SK-N-SH (cell line): ENCODE measurements at regions not wholly inside any gene's neighbourhood (a gene's known extent, or its start where the extent isn't known, plus 50 kb on each side); places are given as distances from the start of the nearest gene placed in this dataset.

Source experiments
- CHD2 ChIP-seq: fragments of 150-350 bp; IDR thresholded peaks from 2 replicates; pipeline ENCODE4 v1.6.1; 2018; ENCODE audit warnings: low read length; ENCODE audit not compliant: partially characterized antibody
- EZH2phosphoT487 ChIP-seq: fragments of 200-600 bp; sonication (generic); IDR thresholded peaks from 2 replicates; pipeline ENCODE4 v1.6.1; 2017; ENCODE audit warnings: low read depth, mixed run types, mild to moderate bottlenecking, antibody characterized with exemption, moderate library complexity, borderline replicate concordance
- JUND ChIP-seq: IDR thresholded peaks from 2 replicates; pipeline ENCODE4 v1.4.0; 2012
- MAX ChIP-seq: IDR thresholded peaks from 2 replicates; pipeline ENCODE4 v1.4.0; 2012; ENCODE audit warnings: low read depth
- PBX3 ChIP-seq: IDR thresholded peaks from 2 replicates; pipeline ENCODE4; 2012
- POLR2AphosphoS5 ChIP-seq: IDR thresholded peaks from 2 replicates; pipeline ENCODE4 v1.6.1; 2012; ENCODE audit warnings: low read depth, low read length
- TAF1 ChIP-seq: IDR thresholded peaks from 2 replicates; pipeline ENCODE4 v1.6.1; 2012; ENCODE audit warnings: low read depth, mild to moderate bottlenecking, low read length, moderate library complexity, borderline replicate concordance
- USF1 ChIP-seq: IDR thresholded peaks from 2 replicates; pipeline ENCODE4 v1.4.0; 2012; ENCODE audit warnings: low read depth, borderline replicate concordance
- TF ChIP-seq, protein P1 (sequence below): fragments of 200-600 bp; sonication (generic); IDR thresholded peaks from 2 replicates; pipeline ENCODE4 v1.6.1; 2017; ENCODE audit warnings: antibody characterized with exemption, mild to moderate bottlenecking, moderate library complexity
- TF ChIP-seq, protein P2 (sequence below): IDR thresholded peaks from 2 replicates; pipeline ENCODE4 v1.6.1; 2012; ENCODE audit warnings: mild to moderate bottlenecking, low read depth, low read length, moderate library complexity

GRCh38 chr4:155140889-155141288 is 67.5 kb upstream of the NPY2R start:
- TF ChIP-seq, protein P1, sequence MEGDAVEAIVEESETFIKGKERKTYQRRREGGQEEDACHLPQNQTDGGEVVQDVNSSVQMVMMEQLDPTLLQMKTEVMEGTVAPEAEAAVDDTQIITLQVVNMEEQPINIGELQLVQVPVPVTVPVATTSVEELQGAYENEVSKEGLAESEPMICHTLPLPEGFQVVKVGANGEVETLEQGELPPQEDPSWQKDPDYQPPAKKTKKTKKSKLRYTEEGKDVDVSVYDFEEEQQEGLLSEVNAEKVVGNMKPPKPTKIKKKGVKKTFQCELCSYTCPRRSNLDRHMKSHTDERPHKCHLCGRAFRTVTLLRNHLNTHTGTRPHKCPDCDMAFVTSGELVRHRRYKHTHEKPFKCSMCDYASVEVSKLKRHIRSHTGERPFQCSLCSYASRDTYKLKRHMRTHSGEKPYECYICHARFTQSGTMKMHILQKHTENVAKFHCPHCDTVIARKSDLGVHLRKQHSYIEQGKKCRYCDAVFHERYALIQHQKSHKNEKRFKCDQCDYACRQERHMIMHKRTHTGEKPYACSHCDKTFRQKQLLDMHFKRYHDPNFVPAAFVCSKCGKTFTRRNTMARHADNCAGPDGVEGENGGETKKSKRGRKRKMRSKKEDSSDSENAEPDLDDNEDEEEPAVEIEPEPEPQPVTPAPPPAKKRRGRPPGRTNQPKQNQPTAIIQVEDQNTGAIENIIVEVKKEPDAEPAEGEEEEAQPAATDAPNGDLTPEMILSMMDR: no peak
- no peak for TF ChIP-seq JUND
- no peak for TF ChIP-seq MAX
- TF ChIP-seq, protein P2, sequence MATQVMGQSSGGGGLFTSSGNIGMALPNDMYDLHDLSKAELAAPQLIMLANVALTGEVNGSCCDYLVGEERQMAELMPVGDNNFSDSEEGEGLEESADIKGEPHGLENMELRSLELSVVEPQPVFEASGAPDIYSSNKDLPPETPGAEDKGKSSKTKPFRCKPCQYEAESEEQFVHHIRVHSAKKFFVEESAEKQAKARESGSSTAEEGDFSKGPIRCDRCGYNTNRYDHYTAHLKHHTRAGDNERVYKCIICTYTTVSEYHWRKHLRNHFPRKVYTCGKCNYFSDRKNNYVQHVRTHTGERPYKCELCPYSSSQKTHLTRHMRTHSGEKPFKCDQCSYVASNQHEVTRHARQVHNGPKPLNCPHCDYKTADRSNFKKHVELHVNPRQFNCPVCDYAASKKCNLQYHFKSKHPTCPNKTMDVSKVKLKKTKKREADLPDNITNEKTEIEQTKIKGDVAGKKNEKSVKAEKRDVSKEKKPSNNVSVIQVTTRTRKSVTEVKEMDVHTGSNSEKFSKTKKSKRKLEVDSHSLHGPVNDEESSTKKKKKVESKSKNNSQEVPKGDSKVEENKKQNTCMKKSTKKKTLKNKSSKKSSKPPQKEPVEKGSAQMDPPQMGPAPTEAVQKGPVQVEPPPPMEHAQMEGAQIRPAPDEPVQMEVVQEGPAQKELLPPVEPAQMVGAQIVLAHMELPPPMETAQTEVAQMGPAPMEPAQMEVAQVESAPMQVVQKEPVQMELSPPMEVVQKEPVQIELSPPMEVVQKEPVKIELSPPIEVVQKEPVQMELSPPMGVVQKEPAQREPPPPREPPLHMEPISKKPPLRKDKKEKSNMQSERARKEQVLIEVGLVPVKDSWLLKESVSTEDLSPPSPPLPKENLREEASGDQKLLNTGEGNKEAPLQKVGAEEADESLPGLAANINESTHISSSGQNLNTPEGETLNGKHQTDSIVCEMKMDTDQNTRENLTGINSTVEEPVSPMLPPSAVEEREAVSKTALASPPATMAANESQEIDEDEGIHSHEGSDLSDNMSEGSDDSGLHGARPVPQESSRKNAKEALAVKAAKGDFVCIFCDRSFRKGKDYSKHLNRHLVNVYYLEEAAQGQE: no peak
- TF ChIP-seq TAF1: no peak
- TF ChIP-seq USF1: no peak
- TF ChIP-seq EZH2phosphoT487: no peak
- TF ChIP-seq POLR2AphosphoS5: no peak
- TF ChIP-seq PBX3: no peak
- TF ChIP-seq CHD2: no peak
